ENCODE measurements at regions not wholly inside any gene's neighbourhood (a gene's known extent, or its start where the extent isn't known, plus 50 kb on each side); places are given as distances from the start of the nearest gene placed in this dataset.

GRCh38 chr14:51430633-51431032 lies 190.6 kb downstream of the TMX1 start:
- TF ChIP-seq CTCF (IDR thresholded peaks at IDR 0.05) (no peak), POLR2AphosphoS5 (IDR thresholded peaks at IDR 0.05) (no peak), POLR2A (IDR thresholded peaks at IDR 0.05) (no peak)
